TTC549 (cell line): ENCODE measurements at regions not wholly inside any gene's neighbourhood (a gene's known extent, or its start where the extent isn't known, plus 50 kb on each side); places are given as distances from the start of the nearest gene placed in this dataset.

Experiments
- FAIRE-seq: peaks from 2 replicates; lab custom pipeline; 2012; peaks lifted over from hg19 to GRCh38; lab: Jason Lieb, UNC

- FAIRE-seq, result no peak
Measured at GRCh38 chr2:106572541-106573450, 85.6 kb downstream of the CD8B2 start.

- no peak for FAIRE-seq
Measured at GRCh38 chr2:106573773-106574172, 86.6 kb downstream of the CD8B2 start.

GRCh38 chr2:106575955-106576354 is 88.8 kb downstream of the CD8B2 start:
- no peak for FAIRE-seq

- FAIRE-seq, result no peak
Measured at GRCh38 chr2:106577255-106577651, 90.1 kb downstream of the CD8B2 start.

GRCh38 chr2:106579750-106580197 is 92.6 kb downstream of the CD8B2 start:
- FAIRE-seq, result no peak

GRCh38 chr2:106580241-106580640 is 93.1 kb downstream of the CD8B2 start:
- no peak for FAIRE-seq

GRCh38 chr2:106581328-106581727 is 94.2 kb downstream of the CD8B2 start:
- FAIRE-seq, result no peak

GRCh38 chr2:106581755-106582147 is 94.6 kb downstream of the CD8B2 start:
- FAIRE-seq, result no peak

- FAIRE-seq, result peak; percentile 84
Measured at GRCh38 chr2:106582148-106583143, 95.3 kb downstream of the CD8B2 start.

- no peak for FAIRE-seq
Measured at GRCh38 chr2:106584304-106584954, 97.3 kb downstream of the CD8B2 start.

- FAIRE-seq, result no peak
Measured at GRCh38 chr2:106596844-106597243, 109.7 kb downstream of the CD8B2 start.

- no peak for FAIRE-seq
Measured at GRCh38 chr2:106599540-106599939, 112.4 kb downstream of the CD8B2 start.

- FAIRE-seq, result no peak
Measured at GRCh38 chr2:106602042-106602441, 114.9 kb downstream of the CD8B2 start.

- FAIRE-seq, result no peak
Measured at GRCh38 chr2:106606652-106607051, 119.5 kb downstream of the CD8B2 start.

- FAIRE-seq, result no peak
Measured at GRCh38 chr2:106607371-106607770, 120.2 kb downstream of the CD8B2 start.

GRCh38 chr2:106609780-106610179 is 122.6 kb downstream of the CD8B2 start:
- no peak for FAIRE-seq

GRCh38 chr2:106614511-106615291 is 127.5 kb downstream of the CD8B2 start:
- no peak for FAIRE-seq

GRCh38 chr2:106618614-106619013 is 131.4 kb downstream of the CD8B2 start:
- FAIRE-seq, result no peak

- FAIRE-seq, result no peak
Measured at GRCh38 chr2:106623456-106623855, 136.3 kb downstream of the CD8B2 start.

- FAIRE-seq, result no peak
Measured at GRCh38 chr2:106624787-106625380, 137.7 kb downstream of the CD8B2 start.

- no peak for FAIRE-seq
Measured at GRCh38 chr2:106628377-106628776, 141.2 kb downstream of the CD8B2 start.
